ENCODE measurements at regions not wholly inside any gene's neighbourhood (a gene's known extent, or its start where the extent isn't known, plus 50 kb on each side); places are given as distances from the start of the nearest gene placed in this dataset.
A peak's percentile ranks its signal among the peaks of the same experiment; 100 is the strongest.
"Not testable (repeated sequence)": the region's sequence is repeated elsewhere in the genome, so short reads cannot be mapped to it uniquely, and the experiment has no call there.

- no peak overlapping the region for H3K4me3 Mint-ChIP-seq
- H3K27me3 Mint-ChIP-seq (ENCODE audit: low read depth): no peaks in the 10 kb centered on the region
- DNase-seq (no peak), ATAC-seq (no peak)
- no peaks in the 10 kb centered on the region for H3K4me1 Mint-ChIP-seq (ENCODE audit: low read depth)
- ChIA-PET CTCF (no interaction called here), POLR2A (no interaction called here)
- H3K27ac Mint-ChIP-seq: no peak overlapping the region
- H3K9me3 Mint-ChIP-seq (ENCODE audit: insufficient read depth): no peaks in the 10 kb centered on the region
- H3K36me3 Mint-ChIP-seq (ENCODE audit: low read depth): no peaks in the 10 kb centered on the region
Observed at GRCh38 chr3:28139967-28140634, 101.3 kb upstream of the CMC1 start.

GRCh38 chr3:28140664-28141063, 100.8 kb upstream of the CMC1 start:
- Mint-ChIP-seq H3K36me3 (ENCODE audit: low read depth) (no peaks in the 10 kb centered on the region), H3K9me3 (ENCODE audit: insufficient read depth) (no peaks in the 10 kb centered on the region), H3K27ac (no peak overlapping the region), H3K4me1 (ENCODE audit: low read depth) (no peaks in the 10 kb centered on the region), H3K4me3 (no peak overlapping the region), H3K27me3 (ENCODE audit: low read depth) (no peaks in the 10 kb centered on the region)
- POLR2A ChIA-PET: no interaction called here
- ATAC-seq: no peak
- CTCF ChIA-PET: no interaction called here
- DNase-seq: no peak

- Mint-ChIP-seq H3K36me3 (ENCODE audit: low read depth) (no peaks in the 10 kb centered on the region), H3K27ac (no peak overlapping the region), H3K9me3 (ENCODE audit: insufficient read depth) (peaks cover 9% of the 10 kb centered on the region), H3K4me1 (ENCODE audit: low read depth) (peaks cover 11% of the 10 kb centered on the region), H3K4me3 (no peak overlapping the region), H3K27me3 (ENCODE audit: low read depth) (no peaks in the 10 kb centered on the region)
- ATAC-seq (no peak), DNase-seq (no peak)
- ChIA-PET CTCF (no interaction called here), POLR2A (no interaction called here)
Observed at GRCh38 chr3:28149960-28150359, 91.5 kb upstream of the CMC1 start.

- ATAC-seq: no peak
- H3K4me1 Mint-ChIP-seq (ENCODE audit: low read depth): peaks cover 11% of the 10 kb centered on the region
- CTCF ChIA-PET: no interaction called here
Observed at GRCh38 chr3:28150465-28151206, 90.8 kb upstream of the CMC1 start.

GRCh38 chr3:28151207-28151550, 90.2 kb upstream of the CMC1 start:
- H3K4me3 Mint-ChIP-seq: no peak overlapping the region
- H3K36me3 Mint-ChIP-seq (ENCODE audit: low read depth): no peaks in the 10 kb centered on the region
- no peak overlapping the region for H3K27ac Mint-ChIP-seq
- H3K4me1 Mint-ChIP-seq (ENCODE audit: low read depth): peaks cover 11% of the 10 kb centered on the region
- CTCF ChIA-PET: interaction anchor here (1.2 kb wide), 1 partner anchor 16 kb away, joined by 3 read pairs; no protein-coding TSS in a partner anchor
- H3K9me3 Mint-ChIP-seq (ENCODE audit: insufficient read depth): peaks cover 9% of the 10 kb centered on the region
- POLR2A ChIA-PET: no interaction called here
- ATAC-seq (no peak), DNase-seq (no peak)
- no peaks in the 10 kb centered on the region for H3K27me3 Mint-ChIP-seq (ENCODE audit: low read depth)

More at GRCh38 chr3:28150465-28151206, 90.8 kb upstream of the CMC1 start:
- Mint-ChIP-seq H3K27ac (no peak overlapping the region), H3K4me3 (no peak overlapping the region), H3K9me3 (ENCODE audit: insufficient read depth) (peaks cover 9% of the 10 kb centered on the region), H3K36me3 (ENCODE audit: low read depth) (no peaks in the 10 kb centered on the region), H3K27me3 (ENCODE audit: low read depth) (no peaks in the 10 kb centered on the region)
- POLR2A ChIA-PET: no interaction called here
- no peak for DNase-seq

- DNase-seq: no peak
- Mint-ChIP-seq H3K4me1 (ENCODE audit: low read depth) (peaks cover 11% of the 10 kb centered on the region), H3K36me3 (ENCODE audit: low read depth) (no peaks in the 10 kb centered on the region), H3K27me3 (ENCODE audit: low read depth) (no peaks in the 10 kb centered on the region), H3K4me3 (peak overlapping the region; percentile 33), H3K9me3 (ENCODE audit: insufficient read depth) (peaks cover 9% of the 10 kb centered on the region), H3K27ac (peak overlapping the region; percentile 31)
- CTCF ChIA-PET: interaction anchor here (1.2 kb wide), 1 partner anchor 16 kb away, joined by 3 read pairs; no protein-coding TSS in a partner anchor
- POLR2A ChIA-PET: no interaction called here
- ATAC-seq: no peak
Observed at GRCh38 chr3:28151608-28152228, 89.7 kb upstream of the CMC1 start.

- Mint-ChIP-seq H3K27ac (no peak overlapping the region), H3K36me3 (ENCODE audit: low read depth) (peaks cover 4% of the 10 kb centered on the region), H3K4me1 (ENCODE audit: low read depth) (peaks cover 11% of the 10 kb centered on the region), H3K4me3 (no peak overlapping the region), H3K27me3 (ENCODE audit: low read depth) (no peaks in the 10 kb centered on the region), H3K9me3 (ENCODE audit: insufficient read depth) (peaks cover 26% of the 10 kb centered on the region)
- POLR2A ChIA-PET: no interaction called here
- CTCF ChIA-PET: no interaction called here
- no peak for ATAC-seq
- no peak for DNase-seq
Observed at GRCh38 chr3:28155631-28156030, 85.8 kb upstream of the CMC1 start.

DNA sequence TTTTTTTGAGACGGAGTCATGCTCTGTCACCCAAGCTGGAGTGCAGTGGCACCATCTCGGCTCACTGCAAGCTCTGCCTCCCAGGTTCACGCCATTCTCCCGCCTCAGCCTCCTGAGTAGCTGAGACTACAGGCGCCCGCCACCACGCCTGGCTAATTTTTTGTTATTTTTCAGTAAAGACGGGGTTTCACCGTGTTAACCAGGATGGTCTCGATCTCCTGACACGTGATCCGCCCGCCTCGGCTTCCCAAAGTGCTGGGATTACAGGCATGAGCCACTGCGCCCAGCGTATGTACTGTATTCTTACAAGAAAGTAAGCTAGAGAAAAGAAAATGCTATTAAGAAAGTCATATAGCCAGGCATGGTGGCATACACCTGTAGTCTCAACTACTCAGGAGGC, 84.8 kb upstream of the CMC1 start:
- H3K27me3 Mint-ChIP-seq (ENCODE audit: low read depth); POLR2A ChIA-PET; CTCF ChIA-PET; H3K36me3 Mint-ChIP-seq (ENCODE audit: low read depth); H3K4me1 Mint-ChIP-seq (ENCODE audit: low read depth); DNase-seq; H3K27ac Mint-ChIP-seq; ATAC-seq; H3K4me3 Mint-ChIP-seq: not testable (repeated sequence)
- peaks cover 30% of the 10 kb centered on the region for H3K9me3 Mint-ChIP-seq (ENCODE audit: insufficient read depth)

DNA sequence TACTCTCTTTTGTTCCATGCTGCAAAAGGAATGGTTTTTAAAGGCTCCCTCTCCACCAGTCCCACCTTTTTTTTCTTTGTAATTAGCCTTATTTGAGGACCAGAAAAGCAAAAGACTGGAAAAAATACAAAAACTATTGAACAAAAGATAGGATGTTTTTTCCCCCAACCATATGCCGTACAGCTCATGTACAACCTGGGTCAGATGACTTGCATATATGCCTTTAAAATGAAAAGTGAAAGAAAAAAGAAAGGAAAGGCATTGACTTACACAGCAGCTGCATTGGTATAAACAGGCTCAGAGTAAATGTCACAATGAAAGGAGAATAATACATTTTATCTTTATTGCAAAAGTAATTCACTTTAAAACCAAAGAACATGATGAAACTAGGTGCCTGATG, 69.5 kb upstream of the CMC1 start:
- peak overlapping the region; percentile 53 for H3K4me3 Mint-ChIP-seq
- H3K27me3 Mint-ChIP-seq (ENCODE audit: low read depth): no peaks in the 10 kb centered on the region
- H3K4me1 Mint-ChIP-seq (ENCODE audit: low read depth): peaks cover 14% of the 10 kb centered on the region
- ChIA-PET POLR2A (no interaction called here), CTCF (interaction anchor here (0.6 to 1.2 kb wide), 3 partner anchors 9 to 270 kb away, joined by 3 to 4 read pairs (median 3); no protein-coding TSS in a partner anchor)
- no peak for DNase-seq
- peak overlapping the region; percentile 84 for H3K27ac Mint-ChIP-seq
- peaks cover 15% of the 10 kb centered on the region for H3K36me3 Mint-ChIP-seq (ENCODE audit: low read depth)
- peak; percentile 90 for ATAC-seq
- H3K9me3 Mint-ChIP-seq (ENCODE audit: insufficient read depth): peaks cover 9% of the 10 kb centered on the region

- ChIA-PET CTCF (interaction anchor here (1.2 kb wide), 1 partner anchor 8 kb away, joined by 3 read pairs; no protein-coding TSS in a partner anchor), POLR2A (no interaction called here)
- no peak overlapping the region for H3K4me3 Mint-ChIP-seq
- H3K9me3 Mint-ChIP-seq (ENCODE audit: insufficient read depth): peaks cover 9% of the 10 kb centered on the region
- H3K36me3 Mint-ChIP-seq (ENCODE audit: low read depth): peaks cover 15% of the 10 kb centered on the region
- ATAC-seq (no peak), DNase-seq (no peak)
- no peaks in the 10 kb centered on the region for H3K27me3 Mint-ChIP-seq (ENCODE audit: low read depth)
- H3K4me1 Mint-ChIP-seq (ENCODE audit: low read depth): peaks cover 14% of the 10 kb centered on the region
- H3K27ac Mint-ChIP-seq: peak overlapping the region; percentile 28
Observed at GRCh38 chr3:28172748-28173147, 68.7 kb upstream of the CMC1 start.

- DNase-seq: no peak
- peaks cover 9% of the 10 kb centered on the region for H3K9me3 Mint-ChIP-seq (ENCODE audit: insufficient read depth)
- CTCF ChIA-PET: no interaction called here
- peaks cover 14% of the 10 kb centered on the region for H3K4me1 Mint-ChIP-seq (ENCODE audit: low read depth)
- no peak overlapping the region for H3K4me3 Mint-ChIP-seq
- peaks cover 15% of the 10 kb centered on the region for H3K36me3 Mint-ChIP-seq (ENCODE audit: low read depth)
- H3K27me3 Mint-ChIP-seq (ENCODE audit: low read depth): no peaks in the 10 kb centered on the region
- no peak overlapping the region for H3K27ac Mint-ChIP-seq
- no peak for ATAC-seq
- POLR2A ChIA-PET: no interaction called here
Observed at GRCh38 chr3:28173836-28174235, 67.6 kb upstream of the CMC1 start.

GRCh38 chr3:28186748-28187147, 54.7 kb upstream of the CMC1 start:
- ChIA-PET CTCF (no interaction called here), POLR2A (no interaction called here)
- DNase-seq (no peak), ATAC-seq (no peak)
- no peaks in the 10 kb centered on the region for H3K27me3 Mint-ChIP-seq (ENCODE audit: low read depth)
- no peaks in the 10 kb centered on the region for H3K4me1 Mint-ChIP-seq (ENCODE audit: low read depth)
- H3K27ac Mint-ChIP-seq: no peak overlapping the region
- H3K4me3 Mint-ChIP-seq: no peak overlapping the region
- H3K9me3 Mint-ChIP-seq (ENCODE audit: insufficient read depth): no peaks in the 10 kb centered on the region
- H3K36me3 Mint-ChIP-seq (ENCODE audit: low read depth): no peaks in the 10 kb centered on the region

Data from activated CD8-positive, alpha-beta T cell treated with anti-CD3 and anti-CD28 coated beads, Interleukin-2, amount 10 ng/mL, durations not matched to agents 7 days and 5 days (primary cell).